Body of pancreas (tissue), 4 donors: ENCODE measurements at regions not wholly inside any gene's neighbourhood (a gene's known extent, or its start where the extent isn't known, plus 50 kb on each side); places are given as distances from the start of the nearest gene placed in this dataset.

ENCODE experiments used
- CTCF ChIP-seq, 7 experiments: fragments of 450-650 bp in 4 of 7; fragments of 200-600 bp in 3 of 7; sonication (generic) in 3 of 7; IDR thresholded peaks; one replicate each; pipeline ENCODE4 v1.5.1; 2016 to 2019; ENCODE audit warnings: antibody characterized with exemption in 7 of 7
- POLR2A ChIP-seq, 3 donors: fragments of 450-650 bp; IDR thresholded peaks; one replicate each; pipeline ENCODE4 v1.6.1; 2016; ENCODE audit warnings: antibody characterized with exemption in 3 of 3, mild to moderate bottlenecking in 2 of 3

- TF ChIP-seq CTCF (IDR thresholded peaks at IDR 0.05) (no peak), POLR2A (IDR thresholded peaks at IDR 0.05) (no peak)
Measured at GRCh38 chr2:103804013-103804412, 1042.2 kb downstream of the TMEM182 start.
